ENCODE measurements at regions not wholly inside any gene's neighbourhood (a gene's known extent, or its start where the extent isn't known, plus 50 kb on each side); places are given as distances from the start of the nearest gene placed in this dataset.

GRCh38 chrX:140944710-140945109, 57.7 kb upstream of the SPANXB1 start:
- H3K27me3 Mint-ChIP-seq, result no peaks in the 10 kb centered on the region
- H3K4me3 Mint-ChIP-seq, result no peak overlapping the region
- no peak overlapping the region for H3K27ac Mint-ChIP-seq
- H3K36me3 Mint-ChIP-seq, result no peaks in the 10 kb centered on the region
- peaks cover 0 to 5% (median 2%) of the 10 kb centered on the region in 3 donors for H3K9me3 Mint-ChIP-seq
- H3K4me1 Mint-ChIP-seq, result no peaks in the 10 kb centered on the region

GRCh38 chrX:140948827-140949226, 53.6 kb upstream of the SPANXB1 start:
- no peak overlapping the region for H3K27ac Mint-ChIP-seq
- no peaks in the 10 kb centered on the region for H3K4me1 Mint-ChIP-seq
- no peaks in the 10 kb centered on the region for H3K9me3 Mint-ChIP-seq
- no peaks in the 10 kb centered on the region for H3K27me3 Mint-ChIP-seq
- H3K4me3 Mint-ChIP-seq, result no peak overlapping the region
- no peaks in the 10 kb centered on the region for H3K36me3 Mint-ChIP-seq

- H3K4me1 Mint-ChIP-seq, result no peaks in the 10 kb centered on the region
- no peak overlapping the region for H3K27ac Mint-ChIP-seq
- no peaks in the 10 kb centered on the region for H3K9me3 Mint-ChIP-seq
- no peak overlapping the region for H3K4me3 Mint-ChIP-seq
- H3K27me3 Mint-ChIP-seq, result no peaks in the 10 kb centered on the region
- H3K36me3 Mint-ChIP-seq, result no peaks in the 10 kb centered on the region
These were observed 53.2 kb upstream of the SPANXB1 start for GRCh38 chrX:140949233-140949632.

Measured in IgD-negative memory B cell (primary cell).